D721Med (cell line): ENCODE measurements at regions not wholly inside any gene's neighbourhood (a gene's known extent, or its start where the extent isn't known, plus 50 kb on each side); places are given as distances from the start of the nearest gene placed in this dataset.
"Not testable (repeated sequence)": the region's sequence is repeated elsewhere in the genome, so short reads cannot be mapped to it uniquely, and the experiment has no call there.

Experiments used
- DNase-seq: peaks from one replicate; pipeline ENCODE4 v3.0.0; 2011; ENCODE audit warnings: low spot score; ENCODE audit not compliant: insufficient read length
- FAIRE-seq: peaks from 2 replicates; lab custom pipeline; 2011; peaks lifted over from hg19 to GRCh38; lab: Jason Lieb, UNC
- TF ChIP-seq, protein P1 (sequence below): IDR thresholded peaks from 2 replicates; pipeline ENCODE4 v1.5.1; 2012; ENCODE audit warnings: mild to moderate bottlenecking, control low read depth; ENCODE audit not compliant: insufficient read depth; ENCODE audit errors: missing control alignments

DNA sequence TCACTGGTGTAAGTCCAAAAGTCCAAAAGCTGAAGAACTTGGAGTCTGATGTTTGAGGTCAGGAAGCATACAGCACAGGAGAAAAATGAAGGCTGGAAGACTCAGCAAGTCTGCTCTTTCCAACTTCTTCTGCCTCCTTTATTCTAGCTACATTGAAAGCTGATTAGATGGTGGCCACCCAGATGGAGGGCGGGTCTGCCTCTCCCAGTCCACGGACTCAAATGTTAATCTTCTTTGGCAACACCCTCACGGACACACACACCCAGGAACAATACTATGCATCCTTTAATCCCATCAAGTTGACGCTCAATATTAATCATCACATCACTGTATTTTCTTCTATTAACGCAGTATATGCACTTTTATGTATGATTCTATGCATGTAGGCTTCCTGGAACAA is 931.6 kb upstream of the GRIA3 start:
- FAIRE-seq (no peak), DNase-seq (no peak)
- TF ChIP-seq, protein P1, sequence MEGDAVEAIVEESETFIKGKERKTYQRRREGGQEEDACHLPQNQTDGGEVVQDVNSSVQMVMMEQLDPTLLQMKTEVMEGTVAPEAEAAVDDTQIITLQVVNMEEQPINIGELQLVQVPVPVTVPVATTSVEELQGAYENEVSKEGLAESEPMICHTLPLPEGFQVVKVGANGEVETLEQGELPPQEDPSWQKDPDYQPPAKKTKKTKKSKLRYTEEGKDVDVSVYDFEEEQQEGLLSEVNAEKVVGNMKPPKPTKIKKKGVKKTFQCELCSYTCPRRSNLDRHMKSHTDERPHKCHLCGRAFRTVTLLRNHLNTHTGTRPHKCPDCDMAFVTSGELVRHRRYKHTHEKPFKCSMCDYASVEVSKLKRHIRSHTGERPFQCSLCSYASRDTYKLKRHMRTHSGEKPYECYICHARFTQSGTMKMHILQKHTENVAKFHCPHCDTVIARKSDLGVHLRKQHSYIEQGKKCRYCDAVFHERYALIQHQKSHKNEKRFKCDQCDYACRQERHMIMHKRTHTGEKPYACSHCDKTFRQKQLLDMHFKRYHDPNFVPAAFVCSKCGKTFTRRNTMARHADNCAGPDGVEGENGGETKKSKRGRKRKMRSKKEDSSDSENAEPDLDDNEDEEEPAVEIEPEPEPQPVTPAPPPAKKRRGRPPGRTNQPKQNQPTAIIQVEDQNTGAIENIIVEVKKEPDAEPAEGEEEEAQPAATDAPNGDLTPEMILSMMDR, result no peak

DNA sequence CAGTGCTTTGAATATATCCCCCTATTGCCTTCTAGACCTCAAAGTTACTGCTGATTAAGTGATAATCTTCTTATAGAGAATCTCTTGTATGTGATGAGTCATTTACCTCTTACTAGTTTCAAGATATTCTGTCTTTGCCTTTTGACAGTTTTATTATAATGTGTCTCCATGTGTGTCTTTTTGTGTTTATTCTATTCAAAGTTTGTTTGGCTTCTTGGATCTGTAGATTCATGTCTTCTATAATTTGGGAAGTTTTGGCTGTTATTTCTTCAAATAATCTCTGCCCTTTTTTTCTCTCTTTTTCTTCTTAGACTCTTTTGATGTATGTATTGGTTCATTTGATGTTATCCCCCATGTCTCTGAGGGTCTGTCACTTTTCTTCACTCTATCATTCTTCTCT is 915.7 kb upstream of the GRIA3 start:
- DNase-seq, result no peak
- FAIRE-seq, result no peak
- TF ChIP-seq, protein P1, result no peak

DNA sequence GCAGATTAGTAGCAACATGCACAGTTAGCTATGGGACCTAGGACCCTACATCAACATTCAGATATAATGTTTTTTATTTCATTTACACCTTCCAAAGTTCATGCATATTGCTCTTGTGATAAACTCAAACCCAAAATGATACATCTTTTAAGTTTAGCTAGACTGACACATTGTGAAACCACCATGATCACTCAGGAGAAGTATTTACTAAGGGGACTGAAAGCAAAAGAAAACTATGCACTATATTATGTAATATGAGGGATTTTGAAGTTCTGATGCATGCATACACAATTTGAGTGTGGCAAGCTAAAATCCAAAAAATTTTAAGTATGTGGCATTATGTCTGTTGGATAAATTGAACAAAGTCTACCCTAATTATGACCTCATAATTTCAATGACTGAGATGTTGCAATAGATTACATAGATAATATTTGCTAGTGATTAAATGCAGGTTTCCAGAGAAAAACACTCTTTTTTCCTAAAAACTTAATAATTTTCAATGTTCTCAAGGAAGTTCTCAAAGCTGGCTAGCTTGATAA is 914.8 kb upstream of the GRIA3 start:
- FAIRE-seq (no peak), DNase-seq (no peak)

DNA sequence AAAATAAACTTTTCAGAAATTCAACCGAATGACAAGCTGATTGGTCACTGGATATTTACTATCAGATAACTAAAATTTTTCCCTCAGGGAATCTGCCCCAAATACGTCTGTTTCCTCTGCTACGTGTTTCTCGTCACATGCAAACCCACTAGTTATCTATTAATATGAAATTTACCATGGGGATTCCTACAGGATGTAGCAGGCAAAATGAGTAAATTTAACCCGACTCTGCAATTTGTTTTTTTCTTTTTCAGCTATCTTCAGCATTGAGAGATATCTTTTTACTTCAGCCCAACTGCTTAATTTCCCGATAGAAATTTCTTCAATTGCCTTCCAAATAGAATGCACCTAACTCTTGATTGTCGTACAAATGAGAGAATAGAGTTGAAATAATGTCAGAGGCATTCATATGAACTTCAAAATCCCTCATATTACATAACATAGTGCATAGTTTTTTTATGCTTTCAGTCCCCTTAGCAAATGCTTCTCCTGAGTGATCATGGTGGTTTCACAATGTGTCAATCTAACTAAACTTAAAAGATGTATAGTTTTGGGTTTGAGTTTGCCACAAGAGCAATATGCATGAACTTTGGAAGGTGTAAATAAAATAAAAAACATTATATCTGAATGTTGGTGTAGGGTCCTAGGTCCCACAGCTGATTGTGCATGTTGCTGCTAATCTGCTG is 913.1 kb upstream of the GRIA3 start:
- DNase-seq (no peak), FAIRE-seq (no peak)
- TF ChIP-seq, protein P1, result no peak

More for the DNA sequence above, 914.8 kb upstream of the GRIA3 start:
- TF ChIP-seq, protein P1, result no peak

DNA sequence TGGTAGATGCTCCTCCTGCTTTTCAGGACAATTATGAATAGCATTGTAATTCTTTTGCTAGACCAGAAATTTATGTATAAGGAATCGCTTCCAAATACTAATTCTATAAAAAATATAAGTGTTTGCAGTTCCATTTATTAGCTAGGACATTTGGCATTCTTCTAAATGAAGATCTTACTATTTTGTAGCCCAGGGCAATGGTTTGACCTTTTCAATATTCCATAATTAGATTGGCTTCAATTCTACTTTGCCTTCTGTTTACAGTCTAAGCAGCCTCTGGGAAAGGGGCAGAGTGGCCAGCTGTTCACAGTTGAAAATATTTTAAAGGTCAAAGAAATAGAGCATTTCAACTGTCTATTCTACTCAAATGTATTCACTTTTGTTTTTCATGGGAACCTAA is 912.1 kb upstream of the GRIA3 start:
- DNase-seq (no peak), FAIRE-seq (no peak)
- TF ChIP-seq, protein P1, result no peak

DNA sequence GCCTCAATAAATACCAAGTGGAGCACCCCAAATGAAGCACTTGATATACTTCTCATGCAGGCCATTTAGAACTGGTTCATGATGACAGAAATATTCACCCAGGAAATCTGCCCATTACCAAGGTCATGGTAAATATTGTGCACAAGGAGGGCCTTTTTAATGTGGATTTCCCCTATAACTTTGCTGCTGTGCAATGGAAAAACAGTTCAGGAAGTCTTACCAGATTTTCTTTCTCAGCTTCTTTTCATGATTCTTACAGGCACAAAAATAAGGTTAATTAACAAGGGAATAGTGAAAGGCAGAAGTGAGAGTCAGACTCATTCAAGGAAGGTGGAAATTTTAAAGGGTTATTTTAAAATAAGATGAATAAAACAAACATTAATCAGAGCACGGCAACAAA is 904.3 kb upstream of the GRIA3 start:
- TF ChIP-seq, protein P1, result no peak
- FAIRE-seq, result no peak

DNA sequence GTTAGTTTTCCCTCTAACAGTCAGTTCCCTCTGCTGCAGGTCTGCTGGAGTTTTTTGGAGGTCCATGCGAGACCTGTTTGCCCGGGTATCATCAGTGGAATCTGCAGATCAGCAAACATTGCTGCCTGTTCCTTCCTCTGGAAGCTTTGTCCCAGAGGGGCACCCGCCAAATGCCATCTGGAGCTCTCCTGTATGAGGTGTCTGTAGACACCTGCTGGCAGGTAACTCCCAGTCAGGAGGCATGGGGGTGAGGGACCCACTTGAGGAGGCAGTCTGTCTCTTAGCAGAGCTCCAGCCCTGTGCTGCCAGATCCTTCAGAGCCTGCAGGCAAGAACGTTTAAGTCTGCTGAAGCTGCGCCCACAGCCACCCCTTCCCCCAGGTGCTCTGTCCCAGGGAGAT is 884.3 kb upstream of the GRIA3 start:
- not testable (repeated sequence) for DNase-seq

More for the DNA sequence above, 904.3 kb upstream of the GRIA3 start:
- DNase-seq, result no peak

More for the DNA sequence above, 884.3 kb upstream of the GRIA3 start:
- not testable (repeated sequence) for FAIRE-seq
